Fibroblast of skin of back (primary cell): ENCODE measurements at regions not wholly inside any gene's neighbourhood (a gene's known extent, or its start where the extent isn't known, plus 50 kb on each side); places are given as distances from the start of the nearest gene placed in this dataset.
A peak's percentile ranks its signal among the peaks of the same experiment; 100 is the strongest.
"Not testable (repeated sequence)": the region's sequence is repeated elsewhere in the genome, so short reads cannot be mapped to it uniquely, and the experiment has no call there.

Experiments used
- DNase-seq: peaks from one replicate; pipeline ENCODE4 v3.0.0-alpha.2; 2013

GRCh38 chr3:164460851-164461250 is 617.4 kb downstream of the SI start:
- DNase-seq = peak; percentile 53

GRCh38 chr3:164459521-164460151 is 618.7 kb downstream of the SI start:
- peak; percentile 53 for DNase-seq

- peak; percentile 95 for DNase-seq
Measured at GRCh38 chr3:164458986-164459385, 619.3 kb downstream of the SI start.

- no peak for DNase-seq
Measured at GRCh38 chr3:164453714-164454113, 624.6 kb downstream of the SI start.

GRCh38 chr3:164452707-164453106 is 625.6 kb downstream of the SI start:
- DNase-seq = peak; percentile 58

GRCh38 chr3:164451072-164451910 is 627.0 kb downstream of the SI start:
- DNase-seq = peak; percentile 37

GRCh38 chr3:164450276-164450905 is 627.9 kb downstream of the SI start:
- peak; percentile 81 for DNase-seq

GRCh38 chr3:164419220-164419619 is 659.1 kb downstream of the SI start:
- DNase-seq = no peak

- no peak for DNase-seq
Measured at GRCh38 chr3:164418414-164418813, 659.9 kb downstream of the SI start.

GRCh38 chr3:164417955-164418354 is 660.3 kb downstream of the SI start:
- DNase-seq = no peak

- peak; percentile 22 for DNase-seq
Measured at GRCh38 chr3:164416491-164417222, 661.6 kb downstream of the SI start.

- DNase-seq = peak; percentile 33
Measured at GRCh38 chr3:164408326-164408725, 670.0 kb downstream of the SI start.

- no peak for DNase-seq
Measured at GRCh38 chr3:164407111-164407510, 671.2 kb downstream of the SI start.

GRCh38 chr3:164406281-164406680 is 672.0 kb downstream of the SI start:
- no peak for DNase-seq

- DNase-seq = no peak
Measured at GRCh38 chr3:164401923-164402322, 676.4 kb downstream of the SI start.

GRCh38 chr3:164401440-164401839 is 676.9 kb downstream of the SI start:
- not testable (repeated sequence) for DNase-seq

- no peak for DNase-seq
Measured at GRCh38 chr3:164397462-164397861, 680.8 kb downstream of the SI start.

- no peak for DNase-seq
Measured at GRCh38 chr3:164393171-164393570, 685.1 kb downstream of the SI start.

- no peak for DNase-seq
Measured at GRCh38 chr3:164390046-164390445, 688.2 kb downstream of the SI start.

- no peak for DNase-seq
Measured at GRCh38 chr3:164387236-164387635, 691.1 kb downstream of the SI start.

- no peak for DNase-seq
Measured at GRCh38 chr3:164380156-164380555, 698.1 kb downstream of the SI start.

GRCh38 chr3:164377466-164377865 is 700.8 kb downstream of the SI start:
- DNase-seq = peak; percentile 33

- no peak for DNase-seq
Measured at GRCh38 chr3:164375995-164376394, 702.3 kb downstream of the SI start.
